ENCODE measurements at regions not wholly inside any gene's neighbourhood (a gene's known extent, or its start where the extent isn't known, plus 50 kb on each side); places are given as distances from the start of the nearest gene placed in this dataset.
A peak's percentile ranks its signal among the peaks of the same experiment; 100 is the strongest.

- Histone ChIP-seq H3K27me3 (ENCODE audit: low read depth) (no peaks in the 10 kb centered on the region), H3K36me3 (replicated peaks) (no peaks in the 10 kb centered on the region), H3K9me3 (no peaks in the 10 kb centered on the region), H3K4me3 (no peak overlapping the region), H3K4me1 (no peaks in the 10 kb centered on the region)
- DNase-seq (ENCODE audit: low spot score in 2 of 2) = no peak
- in situ Hi-C loops (cut with MboI; ENCODE audit: low sequenced_read_pairs) = no loop called here
Measured at GRCh38 chr6:167525774-167526173, 200.9 kb downstream of the TTLL2 start.

- no peak overlapping the region for H3K4me3 ChIP-seq
- H3K36me3 ChIP-seq (replicated peaks) = no peaks in the 10 kb centered on the region
- in situ Hi-C loops (cut with MboI; ENCODE audit: low sequenced_read_pairs) = no loop called here
- no peak for DNase-seq (ENCODE audit: low spot score in 2 of 2)
- H3K4me1 ChIP-seq = no peaks in the 10 kb centered on the region
- H3K9me3 ChIP-seq = no peaks in the 10 kb centered on the region
- no peaks in the 10 kb centered on the region for H3K27me3 ChIP-seq (ENCODE audit: low read depth)
Measured at GRCh38 chr6:167526465-167527368, 201.8 kb downstream of the TTLL2 start.

- Histone ChIP-seq H3K27me3 (ENCODE audit: low read depth) (no peaks in the 10 kb centered on the region), H3K9me3 (no peaks in the 10 kb centered on the region), H3K4me1 (peaks cover 7% of the 10 kb centered on the region), H3K36me3 (replicated peaks) (no peaks in the 10 kb centered on the region), H3K4me3 (no peak overlapping the region)
- in situ Hi-C loops (cut with MboI; ENCODE audit: low sequenced_read_pairs) = no loop called here
- DNase-seq (ENCODE audit: low spot score in 2 of 2) = no peak
Measured at GRCh38 chr6:167528239-167528638, 203.4 kb downstream of the TTLL2 start.

DNA sequence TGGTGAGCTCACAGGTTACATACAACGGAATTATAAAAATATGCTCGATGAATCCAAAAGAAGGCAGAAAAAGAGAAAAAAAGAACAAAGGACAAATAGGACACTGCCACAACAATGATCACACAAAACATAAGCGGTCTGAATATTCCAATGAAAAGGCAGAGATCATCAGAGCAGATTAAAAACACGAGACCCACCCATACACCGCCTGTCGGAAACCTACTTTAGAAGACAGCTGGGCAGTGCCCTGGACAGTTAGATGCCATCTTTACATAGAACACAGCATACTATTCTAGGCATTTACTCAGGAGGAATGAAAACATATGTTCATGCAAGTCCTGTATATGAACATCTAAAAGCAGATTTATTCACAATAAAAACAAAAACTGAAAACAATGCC lies 204.1 kb downstream of the TTLL2 start:
- Histone ChIP-seq H3K4me3 (no peak overlapping the region), H3K4me1 (peaks cover 14% of the 10 kb centered on the region), H3K36me3 (replicated peaks) (no peaks in the 10 kb centered on the region), H3K27me3 (ENCODE audit: low read depth) (no peaks in the 10 kb centered on the region), H3K9me3 (no peaks in the 10 kb centered on the region)
- DNase-seq (ENCODE audit: low spot score in 2 of 2) = no peak
- in situ Hi-C loops (cut with MboI; ENCODE audit: low sequenced_read_pairs) = no loop called here

DNA sequence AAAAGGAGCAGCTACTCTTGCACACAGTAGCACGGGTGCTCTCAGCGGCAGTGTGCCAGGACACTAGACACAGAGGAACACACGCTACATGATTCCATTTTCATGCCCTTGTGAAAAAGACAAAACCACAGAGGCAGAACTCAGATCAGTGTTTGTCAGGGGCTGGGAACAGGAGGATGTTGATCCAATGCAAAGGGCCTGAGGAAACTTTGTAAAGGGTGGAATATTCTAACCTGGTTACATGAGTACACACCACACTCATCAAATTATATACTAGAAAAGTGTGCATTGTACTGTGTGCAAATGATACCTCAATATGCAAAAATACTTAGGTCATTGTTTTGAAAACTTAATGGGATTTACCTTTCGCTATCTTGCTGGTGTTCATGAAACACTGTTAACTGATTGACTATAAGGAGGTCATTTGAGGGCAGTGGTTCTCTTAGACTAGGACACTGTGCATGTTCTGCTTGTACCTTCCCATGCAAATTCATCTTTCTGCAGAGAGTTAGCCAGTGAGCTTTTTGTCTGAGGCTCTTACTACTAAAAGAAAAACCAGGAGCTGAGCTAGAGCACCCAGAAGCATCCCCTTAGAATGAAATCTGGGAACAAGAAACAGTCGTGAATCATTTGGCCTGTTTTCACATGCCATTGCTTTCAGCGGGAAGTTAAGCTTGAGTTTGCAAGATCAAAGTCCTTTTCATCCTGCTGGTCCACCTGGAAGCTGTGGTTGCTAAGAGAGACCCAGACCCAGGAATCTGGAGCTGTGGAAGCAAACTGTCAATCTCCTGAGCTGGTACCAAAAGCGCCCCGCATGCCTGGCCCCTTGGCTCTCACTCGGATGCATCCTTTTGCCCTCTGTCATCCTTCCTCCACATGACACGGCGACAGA lies 204.8 kb downstream of the TTLL2 start:
- no peaks in the 10 kb centered on the region for H3K9me3 ChIP-seq
- in situ Hi-C loops (cut with MboI; ENCODE audit: low sequenced_read_pairs) = no loop called here
- no peaks in the 10 kb centered on the region for H3K36me3 ChIP-seq (replicated peaks)
- no peak overlapping the region for H3K4me3 ChIP-seq
- no peak for DNase-seq (ENCODE audit: low spot score in 2 of 2)
- H3K27me3 ChIP-seq (ENCODE audit: low read depth) = no peaks in the 10 kb centered on the region
- peaks cover 17% of the 10 kb centered on the region for H3K4me1 ChIP-seq

DNA sequence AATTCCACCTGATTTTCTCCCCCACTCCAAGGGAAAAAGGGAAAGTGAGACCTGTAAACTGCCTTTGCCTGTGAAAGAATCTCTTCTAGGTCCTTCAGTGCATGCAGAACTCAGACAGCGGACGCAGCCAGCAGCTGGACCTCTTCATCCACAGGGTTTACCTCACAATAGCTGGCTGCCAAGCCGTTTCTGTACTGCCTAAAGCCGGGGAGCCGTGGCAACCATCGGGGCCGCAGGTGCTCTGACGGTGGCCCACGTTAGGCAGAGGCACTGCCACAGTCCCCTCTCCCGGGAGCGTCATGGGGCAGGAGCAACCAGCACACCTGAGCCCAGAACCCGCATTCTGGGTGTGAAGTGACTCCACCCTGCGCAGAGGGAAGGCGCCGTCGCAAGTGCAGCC lies 206.1 kb downstream of the TTLL2 start:
- Histone ChIP-seq H3K27me3 (ENCODE audit: low read depth) (no peaks in the 10 kb centered on the region), H3K36me3 (replicated peaks) (no peaks in the 10 kb centered on the region), H3K4me3 (no peak overlapping the region), H3K4me1 (peaks cover 17% of the 10 kb centered on the region), H3K9me3 (no peaks in the 10 kb centered on the region; the same call in 1 of the 2 replicates)
- in situ Hi-C loops (cut with MboI; ENCODE audit: low sequenced_read_pairs) = no loop called here
- DNase-seq (ENCODE audit: low spot score in 2 of 2) = no peak

- in situ Hi-C loops (cut with MboI; ENCODE audit: low sequenced_read_pairs) = no loop called here
- no peaks in the 10 kb centered on the region for H3K36me3 ChIP-seq (replicated peaks)
- H3K4me1 ChIP-seq = peaks cover 17% of the 10 kb centered on the region
- peak; percentile 22 to 53 for DNase-seq (ENCODE audit: low spot score in 2 of 2)
- H3K4me3 ChIP-seq = no peak overlapping the region
- no peaks in the 10 kb centered on the region for H3K27me3 ChIP-seq (ENCODE audit: low read depth)
- no peaks in the 10 kb centered on the region; the same call in 1 of the 2 replicates for H3K9me3 ChIP-seq
Measured at GRCh38 chr6:167532410-167533288, 207.8 kb downstream of the TTLL2 start.

GRCh38 chr6:167533851-167534250 lies 209.0 kb downstream of the TTLL2 start:
- H3K9me3 ChIP-seq = no peaks in the 10 kb centered on the region; the same call in 1 of the 2 replicates
- in situ Hi-C loops (cut with MboI; ENCODE audit: low sequenced_read_pairs) = no loop called here
- no peak overlapping the region for H3K4me3 ChIP-seq
- H3K4me1 ChIP-seq = peaks cover 17% of the 10 kb centered on the region
- no peaks in the 10 kb centered on the region for H3K36me3 ChIP-seq (replicated peaks)
- H3K27me3 ChIP-seq (ENCODE audit: low read depth) = no peaks in the 10 kb centered on the region
- DNase-seq (ENCODE audit: low spot score in 2 of 2) = peak in 1 of 2 experiments; percentile 23

DNA sequence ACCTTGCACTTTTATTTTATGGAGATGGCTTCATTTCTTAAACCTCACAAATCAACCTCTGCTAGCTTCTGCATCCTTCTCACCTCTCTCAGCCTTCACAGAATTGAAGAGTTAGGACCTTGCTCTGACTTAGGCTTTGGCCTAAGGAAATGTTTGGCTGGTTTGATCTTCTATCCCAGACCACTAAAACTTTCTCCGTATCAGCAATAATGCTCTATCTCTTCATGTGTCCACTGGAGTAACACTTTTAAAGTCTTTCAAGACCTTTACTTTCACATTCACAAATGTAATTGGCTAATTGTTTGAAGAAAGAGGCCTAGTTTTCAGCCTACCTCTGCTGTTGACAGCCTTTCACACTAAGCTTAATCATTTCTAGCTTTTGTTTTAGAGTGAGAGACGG lies 212.9 kb downstream of the TTLL2 start:
- Histone ChIP-seq H3K36me3 (replicated peaks) (no peaks in the 10 kb centered on the region), H3K4me1 (peaks cover 14% of the 10 kb centered on the region), H3K9me3 (no peaks in the 10 kb centered on the region; the same call in none of the 2 replicates), H3K27me3 (ENCODE audit: low read depth) (no peaks in the 10 kb centered on the region), H3K4me3 (no peak overlapping the region)
- DNase-seq (ENCODE audit: low spot score in 2 of 2) = no peak
- in situ Hi-C loops (cut with MboI; ENCODE audit: low sequenced_read_pairs) = no loop called here

DNA sequence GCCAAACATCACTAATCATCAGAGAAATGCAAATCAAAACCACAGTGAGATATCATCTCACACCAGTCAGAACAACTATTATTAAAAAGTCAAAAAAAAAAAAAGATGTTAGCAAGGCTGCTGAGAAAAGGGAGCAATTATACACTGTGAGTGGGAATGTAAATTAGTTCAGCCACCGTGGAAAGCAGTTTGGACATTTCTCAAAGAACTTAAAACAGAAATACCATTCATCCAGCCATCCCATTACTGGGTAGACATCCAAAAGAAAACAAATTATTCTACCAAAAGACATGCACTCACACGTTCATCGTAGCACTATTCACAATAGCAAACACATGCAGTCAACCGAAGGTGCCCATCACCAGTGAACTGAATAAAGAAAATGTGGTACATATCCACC lies 213.9 kb downstream of the TTLL2 start:
- Histone ChIP-seq H3K4me1 (peaks cover 5% of the 10 kb centered on the region), H3K36me3 (replicated peaks) (no peaks in the 10 kb centered on the region), H3K9me3 (no peaks in the 10 kb centered on the region; the same call in none of the 2 replicates), H3K4me3 (no peak overlapping the region), H3K27me3 (ENCODE audit: low read depth) (no peaks in the 10 kb centered on the region)
- DNase-seq (ENCODE audit: low spot score in 2 of 2) = no peak
- in situ Hi-C loops (cut with MboI; ENCODE audit: low sequenced_read_pairs) = no loop called here

- Histone ChIP-seq H3K9me3 (no peaks in the 10 kb centered on the region; the same call in none of the 2 replicates), H3K27me3 (ENCODE audit: low read depth) (no peaks in the 10 kb centered on the region), H3K4me1 (no peaks in the 10 kb centered on the region), H3K36me3 (replicated peaks) (no peaks in the 10 kb centered on the region), H3K4me3 (no peak overlapping the region)
- no peak for DNase-seq (ENCODE audit: low spot score in 2 of 2)
- in situ Hi-C loops (cut with MboI; ENCODE audit: low sequenced_read_pairs) = no loop called here
Measured at GRCh38 chr6:167540796-167541195, 215.9 kb downstream of the TTLL2 start.

GRCh38 chr6:167541544-167541943 lies 216.7 kb downstream of the TTLL2 start:
- no peak overlapping the region for H3K4me3 ChIP-seq
- H3K27me3 ChIP-seq (ENCODE audit: low read depth) = no peaks in the 10 kb centered on the region
- H3K36me3 ChIP-seq (replicated peaks) = no peaks in the 10 kb centered on the region
- H3K9me3 ChIP-seq = no peaks in the 10 kb centered on the region; the same call in 1 of the 2 replicates
- in situ Hi-C loops (cut with MboI; ENCODE audit: low sequenced_read_pairs) = no loop called here
- no peaks in the 10 kb centered on the region for H3K4me1 ChIP-seq
- DNase-seq (ENCODE audit: low spot score in 2 of 2) = no peak

Data from HAP-1 (cell line).